ENCODE measurements at regions not wholly inside any gene's neighbourhood (a gene's known extent, or its start where the extent isn't known, plus 50 kb on each side); places are given as distances from the start of the nearest gene placed in this dataset.

DNA sequence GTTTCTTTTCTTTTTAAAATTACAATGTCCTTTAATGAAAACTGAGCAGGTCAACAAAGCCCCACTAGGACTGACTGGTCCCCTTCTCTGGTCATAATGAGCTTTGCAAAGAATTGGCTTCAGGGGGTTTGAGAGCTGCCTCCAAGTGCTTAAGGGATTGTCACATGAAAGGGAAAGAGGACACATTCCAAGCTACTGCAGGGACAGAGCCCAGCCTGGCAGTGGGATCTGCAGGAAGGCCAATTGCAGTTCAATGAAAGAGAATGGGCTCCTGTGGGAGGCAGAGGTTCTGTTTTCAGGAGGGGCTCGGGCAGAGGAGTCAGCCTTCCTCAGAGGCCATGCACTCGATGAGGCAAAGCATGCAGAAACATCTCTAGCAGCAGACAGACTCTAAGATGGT lies 84.1 kb upstream of the ACKR3 start:
- TF ChIP-seq, protein P1, sequence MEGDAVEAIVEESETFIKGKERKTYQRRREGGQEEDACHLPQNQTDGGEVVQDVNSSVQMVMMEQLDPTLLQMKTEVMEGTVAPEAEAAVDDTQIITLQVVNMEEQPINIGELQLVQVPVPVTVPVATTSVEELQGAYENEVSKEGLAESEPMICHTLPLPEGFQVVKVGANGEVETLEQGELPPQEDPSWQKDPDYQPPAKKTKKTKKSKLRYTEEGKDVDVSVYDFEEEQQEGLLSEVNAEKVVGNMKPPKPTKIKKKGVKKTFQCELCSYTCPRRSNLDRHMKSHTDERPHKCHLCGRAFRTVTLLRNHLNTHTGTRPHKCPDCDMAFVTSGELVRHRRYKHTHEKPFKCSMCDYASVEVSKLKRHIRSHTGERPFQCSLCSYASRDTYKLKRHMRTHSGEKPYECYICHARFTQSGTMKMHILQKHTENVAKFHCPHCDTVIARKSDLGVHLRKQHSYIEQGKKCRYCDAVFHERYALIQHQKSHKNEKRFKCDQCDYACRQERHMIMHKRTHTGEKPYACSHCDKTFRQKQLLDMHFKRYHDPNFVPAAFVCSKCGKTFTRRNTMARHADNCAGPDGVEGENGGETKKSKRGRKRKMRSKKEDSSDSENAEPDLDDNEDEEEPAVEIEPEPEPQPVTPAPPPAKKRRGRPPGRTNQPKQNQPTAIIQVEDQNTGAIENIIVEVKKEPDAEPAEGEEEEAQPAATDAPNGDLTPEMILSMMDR (IDR thresholded peaks at IDR 0.05) = no peak
- TF ChIP-seq EZH2 (IDR thresholded peaks at IDR 0.05; ENCODE audit: borderline replicate concordance, insufficient read depth, low read depth, low read length, poor library complexity, severe bottlenecking) = no peak

Measured in B cell (primary cell).